GM12878 (cell line): ENCODE measurements at regions not wholly inside any gene's neighbourhood (a gene's known extent, or its start where the extent isn't known, plus 50 kb on each side); places are given as distances from the start of the nearest gene placed in this dataset.

Experiments used
- DPF2 ChIP-seq: fragments of 450-650 bp; IDR thresholded peaks from 2 replicates; pipeline ENCODE4 v1.6.1; 2017; ENCODE audit warnings: mild to moderate bottlenecking
- EZH2 ChIP-seq: IDR thresholded peaks from 2 replicates; pipeline ENCODE4 v1.6.1; 2012; ENCODE audit warnings: low read depth, mild to moderate bottlenecking, control low read depth, inconsistent platforms, low read length, borderline replicate concordance; ENCODE audit not compliant: control insufficient read depth
- IRF4 ChIP-seq: IDR thresholded peaks from 2 replicates; pipeline ENCODE4 v1.6.1; 2011; ENCODE audit warnings: low read depth, low read length
- MEF2B ChIP-seq: fragments of 450-650 bp; IDR thresholded peaks from 2 replicates; pipeline ENCODE4 v1.6.1; 2018; ENCODE audit warnings: mild to moderate bottlenecking, moderate library complexity; ENCODE audit not compliant: partially characterized antibody, poor library complexity, severe bottlenecking
- MTA2 ChIP-seq: fragments of 450-650 bp; IDR thresholded peaks from 2 replicates; pipeline ENCODE4 v1.6.1; 2016; ENCODE audit warnings: low read depth, mild to moderate bottlenecking, moderate library complexity
- MYB ChIP-seq: fragments of 150-350 bp; IDR thresholded peaks from 2 replicates; pipeline ENCODE4 v1.6.1; 2014; ENCODE audit warnings: mild to moderate bottlenecking, low read depth, low read length, borderline replicate concordance
- RBBP5 ChIP-seq: fragments of 200-600 bp; sonication (generic); conservative IDR thresholded peaks from 2 replicates; pipeline ENCODE4 v1.6.1; 2016
- SMAD5 ChIP-seq: IDR thresholded peaks from 2 replicates; pipeline ENCODE4 v1.6.1; 2016; ENCODE audit warnings: antibody characterized with exemption, low read depth
- SPI1 ChIP-seq: IDR thresholded peaks from 2 replicates; pipeline ENCODE4 v1.6.1; 2011; ENCODE audit warnings: low read depth, mild to moderate bottlenecking, low read length, moderate library complexity, borderline replicate concordance; ENCODE audit not compliant: insufficient read depth
- YBX1 ChIP-seq: fragments of 450-650 bp; IDR thresholded peaks from 2 replicates; pipeline ENCODE4 v1.6.1; 2016; ENCODE audit warnings: antibody characterized with exemption
- TF ChIP-seq, protein P1 (sequence below): IDR thresholded peaks from 2 replicates; pipeline ENCODE4 v1.6.1; 2012; ENCODE audit warnings: low read depth, low read length, improper control_type of control experiment
- TF ChIP-seq, protein P2 (sequence below): fragments of 450-650 bp; IDR thresholded peaks from 2 replicates; pipeline ENCODE4 v1.6.1; 2017; ENCODE audit warnings: mild to moderate bottlenecking
- TF ChIP-seq, protein P3 (sequence below): fragments of 150-350 bp; IDR thresholded peaks from 2 replicates; pipeline ENCODE4 v1.6.1; 2016; ENCODE audit warnings: low read depth, low read length

DNA sequence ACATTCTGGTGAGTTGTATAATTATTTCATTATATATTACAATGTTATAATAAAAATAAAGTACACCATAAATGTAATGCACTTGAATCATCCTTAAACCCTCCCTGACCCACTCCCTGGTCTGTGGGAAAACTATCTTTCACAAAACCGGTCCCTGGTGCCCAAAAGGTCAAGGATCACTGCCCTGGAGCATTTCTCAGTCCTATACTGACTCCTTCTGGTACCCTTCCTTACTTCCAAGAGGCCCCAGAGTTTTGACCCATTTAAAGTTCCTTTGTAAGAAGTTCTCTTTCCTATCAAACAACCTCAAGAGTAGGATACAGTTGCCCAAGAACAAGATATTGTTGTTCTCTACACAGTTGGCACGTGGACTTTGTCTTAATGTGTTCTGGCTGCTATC is 88.9 kb upstream of the TRPM3 start (continued):
- TF ChIP-seq, protein P1, sequence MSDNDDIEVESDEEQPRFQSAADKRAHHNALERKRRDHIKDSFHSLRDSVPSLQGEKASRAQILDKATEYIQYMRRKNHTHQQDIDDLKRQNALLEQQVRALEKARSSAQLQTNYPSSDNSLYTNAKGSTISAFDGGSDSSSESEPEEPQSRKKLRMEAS = no peak
- TF ChIP-seq EZH2 = no peak
- TF ChIP-seq RBBP5 = no peak
- TF ChIP-seq, protein P2, sequence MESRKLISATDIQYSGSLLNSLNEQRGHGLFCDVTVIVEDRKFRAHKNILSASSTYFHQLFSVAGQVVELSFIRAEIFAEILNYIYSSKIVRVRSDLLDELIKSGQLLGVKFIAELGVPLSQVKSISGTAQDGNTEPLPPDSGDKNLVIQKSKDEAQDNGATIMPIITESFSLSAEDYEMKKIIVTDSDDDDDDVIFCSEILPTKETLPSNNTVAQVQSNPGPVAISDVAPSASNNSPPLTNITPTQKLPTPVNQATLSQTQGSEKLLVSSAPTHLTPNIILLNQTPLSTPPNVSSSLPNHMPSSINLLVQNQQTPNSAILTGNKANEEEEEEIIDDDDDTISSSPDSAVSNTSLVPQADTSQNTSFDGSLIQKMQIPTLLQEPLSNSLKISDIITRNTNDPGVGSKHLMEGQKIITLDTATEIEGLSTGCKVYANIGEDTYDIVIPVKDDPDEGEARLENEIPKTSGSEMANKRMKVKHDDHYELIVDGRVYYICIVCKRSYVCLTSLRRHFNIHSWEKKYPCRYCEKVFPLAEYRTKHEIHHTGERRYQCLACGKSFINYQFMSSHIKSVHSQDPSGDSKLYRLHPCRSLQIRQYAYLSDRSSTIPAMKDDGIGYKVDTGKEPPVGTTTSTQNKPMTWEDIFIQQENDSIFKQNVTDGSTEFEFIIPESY = no peak
- no peak for TF ChIP-seq SMAD5
- no peak for TF ChIP-seq MEF2B
- no peak for TF ChIP-seq MTA2
- TF ChIP-seq MYB = no peak
- no peak for TF ChIP-seq SPI1
- TF ChIP-seq, protein P3, sequence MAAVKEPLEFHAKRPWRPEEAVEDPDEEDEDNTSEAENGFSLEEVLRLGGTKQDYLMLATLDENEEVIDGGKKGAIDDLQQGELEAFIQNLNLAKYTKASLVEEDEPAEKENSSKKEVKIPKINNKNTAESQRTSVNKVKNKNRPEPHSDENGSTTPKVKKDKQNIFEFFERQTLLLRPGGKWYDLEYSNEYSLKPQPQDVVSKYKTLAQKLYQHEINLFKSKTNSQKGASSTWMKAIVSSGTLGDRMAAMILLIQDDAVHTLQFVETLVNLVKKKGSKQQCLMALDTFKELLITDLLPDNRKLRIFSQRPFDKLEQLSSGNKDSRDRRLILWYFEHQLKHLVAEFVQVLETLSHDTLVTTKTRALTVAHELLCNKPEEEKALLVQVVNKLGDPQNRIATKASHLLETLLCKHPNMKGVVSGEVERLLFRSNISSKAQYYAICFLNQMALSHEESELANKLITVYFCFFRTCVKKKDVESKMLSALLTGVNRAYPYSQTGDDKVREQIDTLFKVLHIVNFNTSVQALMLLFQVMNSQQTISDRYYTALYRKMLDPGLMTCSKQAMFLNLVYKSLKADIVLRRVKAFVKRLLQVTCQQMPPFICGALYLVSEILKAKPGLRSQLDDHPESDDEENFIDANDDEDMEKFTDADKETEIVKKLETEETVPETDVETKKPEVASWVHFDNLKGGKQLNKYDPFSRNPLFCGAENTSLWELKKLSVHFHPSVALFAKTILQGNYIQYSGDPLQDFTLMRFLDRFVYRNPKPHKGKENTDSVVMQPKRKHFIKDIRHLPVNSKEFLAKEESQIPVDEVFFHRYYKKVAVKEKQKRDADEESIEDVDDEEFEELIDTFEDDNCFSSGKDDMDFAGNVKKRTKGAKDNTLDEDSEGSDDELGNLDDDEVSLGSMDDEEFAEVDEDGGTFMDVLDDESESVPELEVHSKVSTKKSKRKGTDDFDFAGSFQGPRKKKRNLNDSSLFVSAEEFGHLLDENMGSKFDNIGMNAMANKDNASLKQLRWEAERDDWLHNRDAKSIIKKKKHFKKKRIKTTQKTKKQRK = no peak
- no peak for TF ChIP-seq IRF4
- TF ChIP-seq YBX1 = no peak
- no peak for TF ChIP-seq DPF2
